ENCODE measurements at regions not wholly inside any gene's neighbourhood (a gene's known extent, or its start where the extent isn't known, plus 50 kb on each side); places are given as distances from the start of the nearest gene placed in this dataset.
A peak's percentile ranks its signal among the peaks of the same experiment; 100 is the strongest.

GRCh38 chr14:54170301-54170700 is 213.7 kb upstream of the BMP4 start:
- no peaks in the 10 kb centered on the region for H3K9me3 ChIP-seq (ENCODE audit: insufficient read depth, low read depth)
- H4K20me1 ChIP-seq (ENCODE audit: insufficient read depth) = no peaks in the 10 kb centered on the region
- H3K9me2 ChIP-seq (ENCODE audit: insufficient read depth) = no peaks in the 10 kb centered on the region
- no peak for DNase-seq
- H2AFZ ChIP-seq = no peak overlapping the region
- TF ChIP-seq CTCF (conservative IDR thresholded peaks at IDR 0.05) (no peak), EZH2 (IDR thresholded peaks at IDR 0.05; ENCODE audit: low read depth) (no peak)
- CTCF ChIA-PET = interaction anchor here (0.8 to 1.2 kb wide), 3 partner anchors 213 to 227 kb away, joined by 3 read pairs; partner anchors contain the start of gene BMP4
- 0 out of 2 replicates have a peak overlapping the region, but pooled peaks have one; percentile 57 for H3K4me2 ChIP-seq
- H3K79me2 ChIP-seq (ENCODE audit: low read depth) = no peaks in the 10 kb centered on the region
- no peaks in the 10 kb centered on the region for H3K36me3 ChIP-seq (ENCODE audit: low read depth)
- peaks cover 21% of the 10 kb centered on the region for H3F3A ChIP-seq (ENCODE audit: insufficient read depth, low read depth)
- intact Hi-C loops (cut with micrococcal nuclease; ENCODE audit: unreplicated experiment) = loop anchor here (5.0 to 10.0 kb wide), 2 partner anchors 328 to 716 kb away; no protein-coding TSS in a partner anchor
- no TSS peak for BruUV-seq (replicated peaks)
- peaks cover 33% of the 10 kb centered on the region for H3K4me1 ChIP-seq (replicated peaks; ENCODE audit: insufficient read depth)
- H3K27me3 ChIP-seq (ENCODE audit: insufficient read depth, low read depth) = no peaks in the 10 kb centered on the region
- POLR2A ChIA-PET (ENCODE audit: unreplicated experiment) = interaction anchor here (0.6 to 0.7 kb wide), 5 partner anchors 63 to 1268 kb away, joined by 3 to 5 read pairs (median 4); no protein-coding TSS in a partner anchor
- H3K4me3 ChIP-seq = no peak overlapping the region
- H3K27ac ChIP-seq = peak overlapping the region; percentile 78

GRCh38 chr14:54172114-54172513 is 215.5 kb upstream of the BMP4 start:
- Histone ChIP-seq H3K27me3 (ENCODE audit: insufficient read depth, low read depth) (no peaks in the 10 kb centered on the region), H3K79me2 (ENCODE audit: low read depth) (no peaks in the 10 kb centered on the region), H3K9me3 (ENCODE audit: insufficient read depth, low read depth) (no peaks in the 10 kb centered on the region), H3K4me1 (replicated peaks; ENCODE audit: insufficient read depth) (peaks cover 35% of the 10 kb centered on the region), H3K4me3 (no peak overlapping the region), H4K20me1 (ENCODE audit: insufficient read depth) (no peaks in the 10 kb centered on the region), H3K36me3 (ENCODE audit: low read depth) (no peaks in the 10 kb centered on the region), H3K4me2 (no peak overlapping the region), H3K27ac (no peak overlapping the region), H3F3A (ENCODE audit: insufficient read depth, low read depth) (peaks cover 21% of the 10 kb centered on the region), H3K9me2 (ENCODE audit: insufficient read depth) (no peaks in the 10 kb centered on the region), H2AFZ (no peak overlapping the region)
- intact Hi-C loops (cut with micrococcal nuclease; ENCODE audit: unreplicated experiment) = loop anchor here (5.0 to 10.0 kb wide), 2 partner anchors 330 to 717 kb away; no protein-coding TSS in a partner anchor
- TF ChIP-seq CTCF (conservative IDR thresholded peaks at IDR 0.05) (no peak), EZH2 (IDR thresholded peaks at IDR 0.05; ENCODE audit: low read depth) (no peak)
- ChIA-PET CTCF (interaction anchor here (1.3 kb wide), 1 partner anchor 157 kb away, joined by 3 read pairs; no protein-coding TSS in a partner anchor), POLR2A (ENCODE audit: unreplicated experiment) (interaction anchor here (0.6 kb wide), 1 partner anchor 217 kb away, joined by 3 read pairs; no protein-coding TSS in a partner anchor)
- DNase-seq = no peak
- BruUV-seq (replicated peaks) = no TSS peak

GRCh38 chr14:54172562-54172961 is 215.9 kb upstream of the BMP4 start:
- CTCF ChIA-PET = no interaction called here
- H3K4me1 ChIP-seq (replicated peaks; ENCODE audit: insufficient read depth) = peaks cover 35% of the 10 kb centered on the region
- no peak overlapping the region for H3K4me3 ChIP-seq
- no TSS peak for BruUV-seq (replicated peaks)
- intact Hi-C loops (cut with micrococcal nuclease; ENCODE audit: unreplicated experiment) = loop anchor here (5.0 to 10.0 kb wide), 2 partner anchors 330 to 718 kb away; no protein-coding TSS in a partner anchor
- H3K27ac ChIP-seq = no peak overlapping the region
- POLR2A ChIA-PET (ENCODE audit: unreplicated experiment) = interaction anchor here (0.6 kb wide), 1 partner anchor 218 kb away, joined by 3 read pairs; no protein-coding TSS in a partner anchor
- TF ChIP-seq CTCF (conservative IDR thresholded peaks at IDR 0.05) (no peak), EZH2 (IDR thresholded peaks at IDR 0.05; ENCODE audit: low read depth) (no peak)
- no peak for DNase-seq
- peaks cover 21% of the 10 kb centered on the region for H3F3A ChIP-seq (ENCODE audit: insufficient read depth, low read depth)
- H2AFZ ChIP-seq = no peak overlapping the region
- H3K9me3 ChIP-seq (ENCODE audit: insufficient read depth, low read depth) = no peaks in the 10 kb centered on the region
- H4K20me1 ChIP-seq (ENCODE audit: insufficient read depth) = no peaks in the 10 kb centered on the region
- no peaks in the 10 kb centered on the region for H3K27me3 ChIP-seq (ENCODE audit: insufficient read depth, low read depth)
- no peaks in the 10 kb centered on the region for H3K36me3 ChIP-seq (ENCODE audit: low read depth)
- no peak overlapping the region for H3K4me2 ChIP-seq
- no peaks in the 10 kb centered on the region for H3K9me2 ChIP-seq (ENCODE audit: insufficient read depth)
- H3K79me2 ChIP-seq (ENCODE audit: low read depth) = no peaks in the 10 kb centered on the region
